C1 segment of cervical spinal cord (tissue), 14 donors: ENCODE measurements at regions not wholly inside any gene's neighbourhood (a gene's known extent, or its start where the extent isn't known, plus 50 kb on each side); places are given as distances from the start of the nearest gene placed in this dataset.

Source experiments
- DNase-seq, 14 donors: peaks; one replicate each; lab custom pipeline; 2025; lab: John Stamatoyannopoulos, UW

- no peak for DNase-seq
Observed at GRCh38 chr6:159443417-159443920, 249.6 kb downstream of the SOD2 start.

DNA sequence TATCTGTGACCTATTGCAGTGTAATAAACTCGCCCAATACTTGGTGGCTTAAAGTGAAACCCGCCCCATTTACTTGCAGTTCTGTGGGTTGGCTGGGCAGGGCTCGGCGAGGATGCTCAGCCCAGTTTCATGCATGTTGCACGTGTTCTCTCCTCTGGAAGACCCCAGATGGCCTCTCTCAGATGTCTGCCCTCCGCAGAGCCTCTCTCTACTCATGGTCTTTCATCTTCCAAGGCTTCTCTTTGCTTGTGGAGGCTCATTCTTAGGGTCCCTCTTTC, 251.4 kb downstream of the SOD2 start:
- no peak for DNase-seq

DNA sequence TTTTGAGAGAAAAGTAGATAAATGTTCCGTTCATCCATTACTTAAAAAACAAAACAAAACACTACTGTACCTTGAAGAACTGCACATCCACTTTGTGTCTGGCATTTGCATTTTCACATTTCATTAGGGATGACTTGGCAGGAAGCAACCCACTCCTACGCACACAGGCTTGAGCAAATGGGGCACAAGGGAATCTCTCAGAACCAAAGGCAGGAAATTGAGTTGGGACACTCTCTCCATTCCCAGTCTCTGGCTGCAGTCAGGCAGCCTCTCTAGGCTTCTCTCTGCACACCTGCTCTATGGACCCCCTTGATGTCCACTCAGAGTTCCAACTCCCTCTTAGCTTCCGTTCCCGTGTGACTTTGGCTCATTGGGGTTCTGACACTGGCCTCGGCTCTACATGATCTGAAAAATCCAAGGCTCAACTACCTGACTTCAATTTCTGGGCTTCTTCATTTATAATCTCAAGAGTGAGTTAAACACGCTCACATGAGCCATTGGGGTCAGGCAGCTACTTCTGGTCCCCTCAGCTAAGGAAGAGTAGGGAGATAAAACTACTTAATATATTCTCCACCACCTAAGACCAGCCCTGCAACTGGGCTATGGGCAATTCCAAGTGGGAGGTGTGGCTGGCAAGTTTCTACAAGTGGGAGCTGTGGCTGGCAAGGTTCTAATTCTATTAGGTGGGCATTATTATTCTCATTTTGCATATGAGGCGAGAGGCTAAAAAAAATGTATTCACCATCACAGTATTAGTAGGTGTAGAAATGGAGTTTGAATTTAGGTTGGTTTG, 251.9 kb downstream of the SOD2 start:
- DNase-seq = no peak

DNA sequence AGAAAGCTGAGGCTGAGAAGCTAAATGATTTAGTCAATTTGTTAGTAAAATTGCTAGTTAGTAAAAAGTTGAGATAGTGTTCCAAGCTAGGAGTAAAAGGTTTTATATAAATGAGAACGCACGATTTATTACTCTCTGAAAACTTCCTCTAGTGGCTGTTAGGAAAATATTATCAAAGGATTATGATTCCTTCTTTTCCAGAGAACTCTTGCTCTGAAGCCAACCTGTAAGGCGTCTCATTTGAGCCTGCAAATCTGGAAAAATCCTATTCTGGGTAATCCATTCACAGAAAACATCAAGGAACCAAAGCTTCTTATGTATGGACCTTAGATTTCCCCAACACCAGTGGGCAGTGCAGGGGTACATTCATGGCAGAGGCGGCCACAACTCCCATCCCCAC, 252.7 kb downstream of the SOD2 start:
- DNase-seq = no peak

GRCh38 chr6:159439651-159440050, 253.4 kb downstream of the SOD2 start:
- no peak for DNase-seq

- DNase-seq = no peak
Observed at GRCh38 chr6:159438106-159438505, 254.9 kb downstream of the SOD2 start.

GRCh38 chr6:159436581-159436980, 256.5 kb downstream of the SOD2 start:
- no peak for DNase-seq

DNA sequence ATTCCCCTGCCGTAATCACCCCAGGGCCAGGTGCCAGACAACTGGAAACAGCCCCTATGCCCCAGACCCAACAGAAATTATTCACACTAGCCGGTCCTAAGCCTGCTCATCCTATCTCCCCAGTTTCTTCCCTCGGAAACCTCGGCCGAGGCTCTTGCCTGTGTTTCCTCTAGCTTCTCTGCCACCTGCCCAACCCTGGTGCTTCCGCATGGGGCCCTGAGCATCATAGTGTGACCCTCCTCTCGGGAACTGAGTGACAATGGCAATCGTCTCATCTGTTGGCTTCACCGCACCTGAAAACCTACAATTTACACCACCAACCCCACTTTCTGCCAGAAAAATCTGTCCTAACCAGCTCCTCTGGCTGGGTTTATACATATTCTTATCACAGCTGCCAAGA, 257.3 kb downstream of the SOD2 start:
- DNase-seq = no peak

- no peak for DNase-seq
Observed at GRCh38 chr6:159434410-159434809, 258.6 kb downstream of the SOD2 start.

- DNase-seq = no peak
Observed at GRCh38 chr6:159433550-159433949, 259.5 kb downstream of the SOD2 start.

GRCh38 chr6:159431750-159432149, 261.3 kb downstream of the SOD2 start:
- no peak for DNase-seq

GRCh38 chr6:159430323-159430722, 261.1 kb downstream of the FNDC1 start:
- no peak for DNase-seq

- no peak for DNase-seq
Observed at GRCh38 chr6:159429433-159429832, 260.2 kb downstream of the FNDC1 start.

GRCh38 chr6:159427771-159428170, 258.6 kb downstream of the FNDC1 start:
- no peak for DNase-seq

- no peak for DNase-seq
Observed at GRCh38 chr6:159427335-159427734, 258.1 kb downstream of the FNDC1 start.

- DNase-seq = no peak
Observed at GRCh38 chr6:159425421-159425820, 256.2 kb downstream of the FNDC1 start.

DNA sequence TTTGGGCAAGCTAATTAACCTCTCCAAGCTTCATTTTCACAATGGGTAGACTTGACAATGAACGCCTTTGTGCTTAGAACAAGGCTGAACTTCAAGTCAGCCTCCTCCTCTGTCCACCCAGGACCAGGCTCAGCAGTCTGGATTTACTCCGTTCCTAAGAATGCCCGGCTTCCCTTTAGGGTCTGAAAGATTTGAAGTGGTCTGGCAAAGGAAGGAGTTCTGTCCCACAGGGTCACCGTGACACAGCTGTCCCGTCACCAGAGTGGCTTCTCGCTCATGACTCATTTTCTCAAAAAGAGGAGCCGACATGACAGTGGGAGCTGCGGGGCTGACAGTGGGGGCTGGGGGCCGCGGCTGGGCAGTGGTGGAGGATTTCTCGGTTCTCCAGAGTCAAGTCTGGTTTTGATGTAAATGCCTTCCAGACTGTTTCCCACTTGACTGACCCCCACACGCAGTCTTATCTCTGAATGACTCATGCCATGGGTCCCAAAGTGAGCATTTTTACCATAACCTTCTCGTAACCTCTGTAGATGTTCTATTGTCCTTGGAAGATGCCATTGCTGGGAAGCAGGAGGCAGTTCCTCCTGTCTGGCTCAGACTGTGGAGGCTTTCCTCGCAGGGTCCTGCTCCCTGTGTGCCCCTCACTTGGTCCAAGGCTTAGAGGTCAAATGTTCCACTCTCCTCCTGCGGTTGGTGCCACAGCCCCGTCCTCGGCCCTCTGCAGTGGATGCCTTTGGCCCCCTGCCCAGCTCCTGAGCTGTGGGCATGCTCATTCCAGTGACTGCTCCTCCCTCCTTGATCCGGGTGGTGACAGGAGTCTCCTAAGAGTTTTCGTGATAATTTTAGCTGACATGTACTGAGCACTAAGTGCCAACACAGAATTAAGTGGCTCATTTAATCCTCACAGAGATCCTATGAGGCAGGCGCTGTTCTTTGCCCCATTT, 253.1 kb downstream of the FNDC1 start:
- DNase-seq = no peak

GRCh38 chr6:159421586-159421985, 252.4 kb downstream of the FNDC1 start:
- no peak for DNase-seq

DNA sequence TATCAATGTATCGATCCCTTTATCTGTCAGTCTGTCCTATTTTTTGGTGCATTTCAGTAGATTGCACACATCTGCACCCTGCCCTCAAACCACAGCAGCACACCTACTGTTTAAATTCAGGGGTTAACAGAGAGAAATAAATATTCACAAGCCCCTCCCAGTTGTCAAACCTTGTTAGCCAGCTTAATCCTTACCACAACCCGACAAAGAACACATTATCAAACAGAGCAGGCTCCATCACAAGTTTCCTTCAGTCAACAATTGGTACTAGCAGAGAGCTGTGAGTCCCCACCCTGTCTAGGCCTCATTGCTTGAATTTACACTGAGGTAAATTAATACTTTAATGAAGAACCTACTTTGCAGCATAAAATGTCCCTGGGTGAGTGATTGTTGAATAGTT, 249.8 kb downstream of the FNDC1 start:
- DNase-seq = no peak

DNA sequence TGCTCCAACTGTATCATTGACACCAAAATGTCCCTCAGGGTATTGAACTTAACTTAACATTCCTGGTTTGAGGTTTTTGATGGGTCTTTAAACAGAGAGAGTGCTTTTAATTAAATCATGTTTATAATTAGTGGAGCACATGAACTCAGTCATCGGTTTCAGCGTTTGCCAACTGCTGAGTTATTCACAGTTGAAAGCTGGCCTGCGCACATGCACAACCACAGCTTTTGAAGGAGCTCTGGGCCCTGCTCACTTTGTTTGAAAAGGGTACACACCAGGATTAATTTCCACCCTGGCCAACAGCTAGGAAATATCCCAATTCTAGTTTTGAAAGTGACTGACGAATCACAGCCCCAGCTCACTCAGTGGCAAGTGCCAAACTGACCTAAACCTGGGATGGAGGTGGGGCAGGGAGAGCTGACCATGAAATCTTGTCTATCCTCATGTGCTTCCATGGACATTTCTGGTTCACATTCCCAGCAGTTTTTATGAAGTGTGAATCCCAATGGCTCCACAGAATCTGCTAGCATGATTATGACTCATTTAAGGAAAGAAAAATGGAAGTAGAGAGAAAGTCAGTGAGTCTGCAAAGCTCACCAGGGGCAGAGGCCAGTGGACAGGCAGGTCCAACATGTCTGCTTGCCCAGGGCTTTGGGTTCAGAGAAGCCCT, 247.8 kb downstream of the FNDC1 start:
- DNase-seq = no peak

- no peak for DNase-seq
Observed at GRCh38 chr6:159415540-159415939, 246.3 kb downstream of the FNDC1 start.

- DNase-seq = no peak
Observed at GRCh38 chr6:159414711-159415110, 245.5 kb downstream of the FNDC1 start.
